Chondrocyte (in vitro differentiated cells): ENCODE measurements at regions not wholly inside any gene's neighbourhood (a gene's known extent, or its start where the extent isn't known, plus 50 kb on each side); places are given as distances from the start of the nearest gene placed in this dataset.

Source experiments
- DNase-seq: peaks from one replicate; pipeline ENCODE4 v3.0.0; 2021; ENCODE audit warnings: mixed read lengths, low spot score
- H3K27ac Mint-ChIP-seq: one replicate; pipeline ENCODE4 v1.8.0; 2021; ENCODE audit warnings: mild to moderate bottlenecking, moderate library complexity, mixed read lengths; ENCODE audit not compliant: unreplicated experiment
- H3K27me3 Mint-ChIP-seq: 2 replicates; pipeline ENCODE4 v1.8.0; 2021; ENCODE audit warnings: low read depth, mixed read lengths
- H3K36me3 Mint-ChIP-seq: 2 replicates; pipeline ENCODE4 v1.8.0; 2021; ENCODE audit warnings: low read depth, mixed read lengths
- H3K4me1 Mint-ChIP-seq: 2 replicates; pipeline ENCODE4 v1.8.0; 2021; ENCODE audit warnings: low read depth, mild to moderate bottlenecking, mixed read lengths
- H3K4me3 Mint-ChIP-seq: one replicate; pipeline ENCODE4 v1.8.0; 2021; ENCODE audit warnings: mild to moderate bottlenecking, moderate library complexity, mixed read lengths; ENCODE audit not compliant: unreplicated experiment
- H3K9me3 Mint-ChIP-seq: 2 replicates; pipeline ENCODE4 v1.8.0; 2021; ENCODE audit warnings: low read depth, mixed read lengths
- TF ChIP-seq, protein P1 (sequence below): fragments of 200-600 bp; sonication (generic); IDR thresholded peaks from 2 replicates; pipeline ENCODE4 v1.5.0; 2021; ENCODE audit warnings: antibody characterized with exemption, mild to moderate bottlenecking, moderate library complexity

DNA sequence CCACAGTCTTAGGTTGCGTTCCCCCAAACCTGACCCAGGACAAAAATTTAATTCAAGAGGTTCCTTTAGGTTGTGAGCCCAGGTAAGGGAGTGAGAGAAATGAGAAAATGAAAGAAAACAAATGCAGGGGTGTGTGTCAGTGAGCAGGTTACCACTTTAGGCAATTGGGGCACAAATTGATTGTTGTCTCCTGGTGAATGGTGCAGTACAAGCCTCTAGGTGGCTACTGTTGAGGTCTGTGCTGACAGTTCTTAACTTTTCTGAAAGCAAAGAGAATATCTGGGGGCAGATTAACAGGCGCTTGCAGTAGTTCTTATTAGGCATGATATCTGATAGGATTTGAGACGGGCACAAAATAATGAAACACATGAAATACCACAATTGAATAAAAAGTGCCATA is 894.6 kb downstream of the FAM181B start:
- DNase-seq = no peak
- TF ChIP-seq, protein P1, sequence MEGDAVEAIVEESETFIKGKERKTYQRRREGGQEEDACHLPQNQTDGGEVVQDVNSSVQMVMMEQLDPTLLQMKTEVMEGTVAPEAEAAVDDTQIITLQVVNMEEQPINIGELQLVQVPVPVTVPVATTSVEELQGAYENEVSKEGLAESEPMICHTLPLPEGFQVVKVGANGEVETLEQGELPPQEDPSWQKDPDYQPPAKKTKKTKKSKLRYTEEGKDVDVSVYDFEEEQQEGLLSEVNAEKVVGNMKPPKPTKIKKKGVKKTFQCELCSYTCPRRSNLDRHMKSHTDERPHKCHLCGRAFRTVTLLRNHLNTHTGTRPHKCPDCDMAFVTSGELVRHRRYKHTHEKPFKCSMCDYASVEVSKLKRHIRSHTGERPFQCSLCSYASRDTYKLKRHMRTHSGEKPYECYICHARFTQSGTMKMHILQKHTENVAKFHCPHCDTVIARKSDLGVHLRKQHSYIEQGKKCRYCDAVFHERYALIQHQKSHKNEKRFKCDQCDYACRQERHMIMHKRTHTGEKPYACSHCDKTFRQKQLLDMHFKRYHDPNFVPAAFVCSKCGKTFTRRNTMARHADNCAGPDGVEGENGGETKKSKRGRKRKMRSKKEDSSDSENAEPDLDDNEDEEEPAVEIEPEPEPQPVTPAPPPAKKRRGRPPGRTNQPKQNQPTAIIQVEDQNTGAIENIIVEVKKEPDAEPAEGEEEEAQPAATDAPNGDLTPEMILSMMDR = no peak
- H3K36me3 Mint-ChIP-seq = no peaks in the 10 kb centered on the region
- H3K4me3 Mint-ChIP-seq = no peak overlapping the region
- H3K27ac Mint-ChIP-seq = no peak overlapping the region
- peaks cover 4% of the 10 kb centered on the region for H3K9me3 Mint-ChIP-seq
- H3K4me1 Mint-ChIP-seq = no peaks in the 10 kb centered on the region
- peaks cover 4% of the 10 kb centered on the region for H3K27me3 Mint-ChIP-seq

DNA sequence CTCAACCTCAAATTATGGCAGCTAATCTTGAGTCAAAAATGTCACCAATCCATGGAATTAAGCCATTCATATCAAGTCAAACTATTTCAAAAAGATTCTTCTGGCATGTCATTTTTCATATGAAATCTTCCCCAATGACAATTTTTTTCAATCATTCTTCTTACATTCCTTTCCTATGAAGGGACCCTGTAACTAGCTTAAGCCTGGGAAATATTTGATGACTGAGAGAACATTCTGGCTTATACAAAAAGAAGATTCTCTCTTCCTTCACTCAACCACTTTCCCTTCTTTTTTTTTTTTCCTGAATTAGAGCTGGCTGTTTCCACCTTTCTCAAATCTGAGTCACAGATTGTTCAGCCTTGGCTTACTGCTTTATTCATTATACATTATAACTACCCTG is 903.7 kb downstream of the FAM181B start:
- Mint-ChIP-seq H3K36me3 (peaks cover 5% of the 10 kb centered on the region), H3K27ac (no peak overlapping the region), H3K9me3 (peaks cover 24% of the 10 kb centered on the region), H3K4me3 (no peak overlapping the region), H3K27me3 (peaks cover 4% of the 10 kb centered on the region), H3K4me1 (no peaks in the 10 kb centered on the region)
- DNase-seq = no peak
- TF ChIP-seq, protein P1 = no peak

GRCh38 chr11:81825346-81825745 is 908.3 kb downstream of the FAM181B start:
- TF ChIP-seq, protein P1 = no peak
- Mint-ChIP-seq H3K36me3 (no peaks in the 10 kb centered on the region), H3K9me3 (no peaks in the 10 kb centered on the region), H3K4me1 (no peaks in the 10 kb centered on the region), H3K27me3 (peaks cover 13% of the 10 kb centered on the region), H3K4me3 (no peak overlapping the region), H3K27ac (no peak overlapping the region)
- no peak for DNase-seq

GRCh38 chr11:81819462-81819861 is 914.2 kb downstream of the FAM181B start:
- Mint-ChIP-seq H3K36me3 (no peaks in the 10 kb centered on the region), H3K4me3 (no peak overlapping the region), H3K9me3 (no peaks in the 10 kb centered on the region), H3K4me1 (no peaks in the 10 kb centered on the region), H3K27me3 (peaks cover 12% of the 10 kb centered on the region), H3K27ac (no peak overlapping the region)
- no peak for DNase-seq
- TF ChIP-seq, protein P1 = no peak

DNA sequence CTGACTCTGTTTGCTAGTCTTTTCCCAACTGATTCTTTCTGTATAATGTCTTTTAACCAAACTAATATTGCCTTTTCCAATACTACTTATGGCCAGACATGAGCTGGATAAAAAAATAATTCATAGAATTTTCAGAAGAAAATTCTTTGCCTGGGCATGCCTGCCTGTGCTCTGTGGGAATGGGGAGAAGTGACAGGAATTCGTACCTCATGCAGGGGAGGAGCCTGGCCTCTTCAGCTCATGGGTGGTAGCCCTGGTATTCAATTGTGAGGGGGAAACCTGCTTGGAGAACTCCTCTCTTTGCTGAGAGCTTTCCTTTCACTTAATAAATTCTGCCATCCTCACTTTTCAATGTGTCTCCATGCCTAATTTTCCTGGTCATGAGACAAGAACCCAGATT is 928.8 kb downstream of the FAM181B start:
- Mint-ChIP-seq H3K4me1 (no peaks in the 10 kb centered on the region), H3K36me3 (no peaks in the 10 kb centered on the region), H3K9me3 (peaks cover 5% of the 10 kb centered on the region), H3K4me3 (no peak overlapping the region), H3K27me3 (no peaks in the 10 kb centered on the region), H3K27ac (no peak overlapping the region)
- TF ChIP-seq, protein P1 = no peak
- DNase-seq = no peak
